ENCODE measurements at regions not wholly inside any gene's neighbourhood (a gene's known extent, or its start where the extent isn't known, plus 50 kb on each side); places are given as distances from the start of the nearest gene placed in this dataset.

DNA sequence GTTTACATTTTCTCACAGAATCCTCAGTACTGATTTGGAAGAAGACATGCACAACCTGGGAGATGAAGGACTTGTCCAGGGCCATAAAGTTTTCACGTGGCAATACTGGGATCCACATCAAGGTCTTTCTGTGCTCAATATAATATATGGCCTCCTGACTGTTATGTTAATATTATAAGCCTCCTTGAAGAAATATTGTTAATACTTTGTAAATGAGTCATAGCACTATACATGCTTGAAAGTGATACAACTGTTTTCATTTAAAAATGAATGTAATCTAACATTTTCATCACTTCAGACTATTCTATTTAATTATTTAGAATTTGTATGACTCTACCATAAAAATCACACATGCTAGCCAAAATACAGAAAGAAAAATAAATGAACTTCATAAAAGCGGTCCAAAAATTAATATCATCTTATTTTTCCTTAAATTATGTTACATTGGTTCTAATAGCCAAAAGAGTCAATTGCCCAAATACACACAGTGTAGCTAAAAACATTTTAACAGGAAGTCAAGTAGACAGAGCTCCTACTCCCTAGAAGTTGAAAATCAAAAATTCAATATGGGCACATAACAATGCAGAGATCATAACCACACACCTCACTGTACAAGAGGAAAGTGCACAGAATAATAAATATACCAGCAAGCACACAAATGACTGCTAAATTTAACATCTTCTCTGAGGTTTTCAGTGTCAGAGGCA lies 188.0 kb upstream of the HDDC2 start:
- DNase-seq (ENCODE audit: low spot score in 2 of 2) = no peak
- no peak overlapping the region for H3K4me3 ChIP-seq (ENCODE audit: low read depth, poor library complexity, severe bottlenecking)
- 43 to 47% methylated on average over 2 of the region's 2 CpGs for WGBS, 2 donors
- intact Hi-C loops (cut with DNase I; ENCODE audit: low total_unique reads) = no loop called here
- TF ChIP-seq POLR2A (IDR thresholded peaks at IDR 0.05) = no peak
- TF ChIP-seq, protein P1, sequence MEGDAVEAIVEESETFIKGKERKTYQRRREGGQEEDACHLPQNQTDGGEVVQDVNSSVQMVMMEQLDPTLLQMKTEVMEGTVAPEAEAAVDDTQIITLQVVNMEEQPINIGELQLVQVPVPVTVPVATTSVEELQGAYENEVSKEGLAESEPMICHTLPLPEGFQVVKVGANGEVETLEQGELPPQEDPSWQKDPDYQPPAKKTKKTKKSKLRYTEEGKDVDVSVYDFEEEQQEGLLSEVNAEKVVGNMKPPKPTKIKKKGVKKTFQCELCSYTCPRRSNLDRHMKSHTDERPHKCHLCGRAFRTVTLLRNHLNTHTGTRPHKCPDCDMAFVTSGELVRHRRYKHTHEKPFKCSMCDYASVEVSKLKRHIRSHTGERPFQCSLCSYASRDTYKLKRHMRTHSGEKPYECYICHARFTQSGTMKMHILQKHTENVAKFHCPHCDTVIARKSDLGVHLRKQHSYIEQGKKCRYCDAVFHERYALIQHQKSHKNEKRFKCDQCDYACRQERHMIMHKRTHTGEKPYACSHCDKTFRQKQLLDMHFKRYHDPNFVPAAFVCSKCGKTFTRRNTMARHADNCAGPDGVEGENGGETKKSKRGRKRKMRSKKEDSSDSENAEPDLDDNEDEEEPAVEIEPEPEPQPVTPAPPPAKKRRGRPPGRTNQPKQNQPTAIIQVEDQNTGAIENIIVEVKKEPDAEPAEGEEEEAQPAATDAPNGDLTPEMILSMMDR (IDR thresholded peaks at IDR 0.05) = no peak

DNA sequence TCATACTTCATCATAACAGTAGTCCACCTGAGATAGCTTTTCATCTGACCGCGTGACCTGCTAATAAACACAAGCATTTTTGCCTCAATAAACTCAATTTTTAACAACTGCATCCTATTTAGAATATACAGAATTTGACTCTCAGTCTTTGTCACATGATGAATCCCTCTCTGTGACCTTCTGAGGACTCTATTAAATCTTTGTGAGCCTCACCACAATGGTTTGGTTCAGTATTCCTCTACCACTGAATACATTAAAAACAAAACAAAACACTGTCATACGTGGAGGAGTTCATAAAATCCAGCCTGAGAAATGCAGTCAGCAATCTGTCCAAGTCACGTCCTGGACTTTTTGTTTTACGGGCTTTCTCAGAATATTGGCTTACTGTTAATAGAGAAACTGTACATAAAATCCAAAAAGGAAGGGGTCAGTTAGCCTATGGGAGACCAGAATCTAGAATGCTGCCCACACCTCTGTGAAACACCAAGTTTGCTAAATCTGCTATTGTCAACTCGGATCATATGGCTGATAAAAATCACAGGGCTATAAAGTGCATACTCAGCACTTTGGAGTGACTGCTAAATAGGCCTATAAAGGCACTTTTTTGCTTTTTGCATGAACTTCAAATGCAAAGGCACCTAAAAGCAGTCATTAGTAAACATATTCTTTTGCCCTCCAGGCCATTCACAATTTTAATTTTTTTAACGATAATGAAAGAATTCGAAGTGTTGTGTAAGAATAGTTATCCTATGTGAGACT lies 190.3 kb upstream of the HDDC2 start:
- 82 to 84% methylated on average over 8 of the region's 8 CpGs for WGBS, 2 donors
- intact Hi-C loops (cut with DNase I; ENCODE audit: low total_unique reads) = no loop called here
- TF ChIP-seq POLR2A (IDR thresholded peaks at IDR 0.05) = no peak
- TF ChIP-seq, protein P1 (IDR thresholded peaks at IDR 0.05) = no peak
- H3K4me3 ChIP-seq (ENCODE audit: low read depth, poor library complexity, severe bottlenecking) = no peak overlapping the region
- no peak for DNase-seq (ENCODE audit: low spot score in 2 of 2)

DNA sequence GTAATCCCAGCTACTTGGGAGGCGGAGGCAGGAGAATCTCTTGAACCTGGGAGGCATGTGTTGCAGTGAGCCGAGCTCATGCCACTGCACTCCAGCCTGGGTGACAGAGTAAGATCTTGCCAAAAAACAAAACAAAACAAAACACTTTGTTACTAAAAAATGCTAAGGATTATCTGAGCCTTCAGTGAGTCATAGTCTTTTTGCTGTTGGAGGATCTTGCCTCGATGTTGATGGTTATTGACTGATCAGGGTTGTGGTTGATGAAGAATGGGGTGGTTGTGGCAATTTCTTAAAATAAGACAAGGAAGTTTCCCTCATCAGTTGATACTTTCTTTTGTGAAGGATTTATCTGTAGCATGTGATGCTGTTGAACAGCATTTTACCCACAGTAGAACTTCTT lies 196.8 kb upstream of the HDDC2 start:
- TF ChIP-seq, protein P1 (IDR thresholded peaks at IDR 0.05) = no peak
- TF ChIP-seq POLR2A (IDR thresholded peaks at IDR 0.05) = no peak
- intact Hi-C loops (cut with DNase I; ENCODE audit: low total_unique reads) = no loop called here
- no peak overlapping the region for H3K4me3 ChIP-seq (ENCODE audit: low read depth, poor library complexity, severe bottlenecking)
- no peak for DNase-seq (ENCODE audit: low spot score in 2 of 2)
- WGBS, 2 donors = 85 to 86% methylated on average over 3 of the region's 3 CpGs

DNA sequence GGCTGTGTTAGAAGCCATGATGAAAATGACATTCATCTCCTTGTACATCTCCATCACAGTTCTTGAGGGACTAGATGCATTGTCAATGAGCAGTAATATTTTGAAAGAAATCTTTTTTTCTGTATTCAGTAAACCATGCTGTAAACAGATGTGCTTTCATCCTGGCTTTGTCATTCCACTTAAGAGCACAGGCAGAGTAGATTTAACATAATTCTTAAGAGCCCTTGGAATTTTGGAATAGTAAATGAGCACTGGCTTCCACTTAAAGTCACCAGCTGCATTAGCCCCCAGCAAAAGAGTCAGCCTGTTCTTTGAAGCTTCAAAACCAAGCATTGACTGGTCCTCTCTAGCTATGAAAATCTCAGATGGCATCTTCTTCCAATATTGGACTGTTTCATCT lies 197.8 kb upstream of the HDDC2 start:
- no peak for TF ChIP-seq POLR2A (IDR thresholded peaks at IDR 0.05)
- TF ChIP-seq, protein P1 (IDR thresholded peaks at IDR 0.05) = no peak
- intact Hi-C loops (cut with DNase I; ENCODE audit: low total_unique reads) = no loop called here

DNA sequence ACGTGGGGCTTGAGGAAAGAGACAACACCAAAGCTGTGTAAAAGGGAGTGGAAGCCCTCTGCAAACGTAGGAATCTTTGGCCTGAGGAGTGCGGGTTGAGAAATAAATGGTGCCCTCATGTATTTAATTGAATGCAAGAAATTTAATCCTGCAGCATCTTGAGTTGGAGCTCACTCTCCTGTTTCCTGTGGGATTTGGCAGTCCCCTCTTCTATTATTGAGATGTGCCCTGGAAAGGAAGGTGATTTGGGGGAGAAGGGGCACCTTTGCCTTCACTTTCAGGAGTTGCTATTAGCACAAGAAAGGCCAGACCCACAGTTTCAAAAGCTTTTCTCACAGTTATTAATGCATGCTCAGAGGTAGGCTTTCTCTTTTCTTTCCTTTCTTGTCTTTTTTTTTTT lies 201.4 kb upstream of the HDDC2 start:
- DNase-seq (ENCODE audit: low spot score in 2 of 2) = no peak
- no peak for TF ChIP-seq POLR2A (IDR thresholded peaks at IDR 0.05)
- TF ChIP-seq, protein P1 (IDR thresholded peaks at IDR 0.05) = no peak
- intact Hi-C loops (cut with DNase I; ENCODE audit: low total_unique reads) = no loop called here
- H3K4me3 ChIP-seq (ENCODE audit: low read depth, poor library complexity, severe bottlenecking) = no peak overlapping the region
- WGBS, 2 donors = 54 to 67% methylated on average over 3 of the region's 3 CpGs

More for the DNA sequence above, 197.8 kb upstream of the HDDC2 start:
- H3K4me3 ChIP-seq (ENCODE audit: low read depth, poor library complexity, severe bottlenecking) = no peak overlapping the region
- DNase-seq (ENCODE audit: low spot score in 2 of 2) = no peak

Data from lower leg skin (tissue), 4 donors.